CD4-positive, alpha-beta T cell treated with Interleukin-1 beta for 1 hour (primary cell): ENCODE measurements at regions not wholly inside any gene's neighbourhood (a gene's known extent, or its start where the extent isn't known, plus 50 kb on each side); places are given as distances from the start of the nearest gene placed in this dataset.

Experiments used
- DNase-seq, 2 donors: peaks; one replicate each; pipeline ENCODE4 v3.0.0-alpha.2; 2020 to 2022

GRCh38 chr13:107139006-107139405, 571.1 kb upstream of the ARGLU1 start:
- no peak for DNase-seq

GRCh38 chr13:107138486-107138885, 570.5 kb upstream of the ARGLU1 start:
- DNase-seq, result no peak

- no peak for DNase-seq
Observed at GRCh38 chr13:107133950-107134349, 566.0 kb upstream of the ARGLU1 start.

- no peak for DNase-seq
Observed at GRCh38 chr13:107130566-107130965, 562.6 kb upstream of the ARGLU1 start.

DNA sequence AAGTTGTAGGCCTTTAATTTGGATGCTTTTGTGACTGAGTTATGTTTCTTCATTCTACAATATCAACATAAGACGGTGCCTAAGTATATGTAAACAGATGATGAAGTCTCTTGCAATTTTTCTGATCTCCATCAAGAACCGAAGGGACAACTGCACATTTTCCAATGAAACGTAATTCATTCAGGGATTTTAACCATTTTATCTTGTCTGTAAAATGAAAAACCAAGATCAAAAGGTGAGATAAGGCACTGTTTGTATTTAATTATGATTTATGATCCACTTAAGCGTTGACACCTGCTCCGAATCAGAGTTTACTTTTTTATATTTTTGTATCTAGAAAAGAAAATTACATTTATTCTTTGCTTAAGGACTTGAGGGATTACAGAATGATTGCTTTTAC, 556.8 kb upstream of the ARGLU1 start:
- DNase-seq, result no peak

GRCh38 chr13:107124129-107124718, 556.3 kb upstream of the ARGLU1 start:
- DNase-seq, result no peak

GRCh38 chr13:107121793-107122192, 553.9 kb upstream of the ARGLU1 start:
- no peak for DNase-seq

DNA sequence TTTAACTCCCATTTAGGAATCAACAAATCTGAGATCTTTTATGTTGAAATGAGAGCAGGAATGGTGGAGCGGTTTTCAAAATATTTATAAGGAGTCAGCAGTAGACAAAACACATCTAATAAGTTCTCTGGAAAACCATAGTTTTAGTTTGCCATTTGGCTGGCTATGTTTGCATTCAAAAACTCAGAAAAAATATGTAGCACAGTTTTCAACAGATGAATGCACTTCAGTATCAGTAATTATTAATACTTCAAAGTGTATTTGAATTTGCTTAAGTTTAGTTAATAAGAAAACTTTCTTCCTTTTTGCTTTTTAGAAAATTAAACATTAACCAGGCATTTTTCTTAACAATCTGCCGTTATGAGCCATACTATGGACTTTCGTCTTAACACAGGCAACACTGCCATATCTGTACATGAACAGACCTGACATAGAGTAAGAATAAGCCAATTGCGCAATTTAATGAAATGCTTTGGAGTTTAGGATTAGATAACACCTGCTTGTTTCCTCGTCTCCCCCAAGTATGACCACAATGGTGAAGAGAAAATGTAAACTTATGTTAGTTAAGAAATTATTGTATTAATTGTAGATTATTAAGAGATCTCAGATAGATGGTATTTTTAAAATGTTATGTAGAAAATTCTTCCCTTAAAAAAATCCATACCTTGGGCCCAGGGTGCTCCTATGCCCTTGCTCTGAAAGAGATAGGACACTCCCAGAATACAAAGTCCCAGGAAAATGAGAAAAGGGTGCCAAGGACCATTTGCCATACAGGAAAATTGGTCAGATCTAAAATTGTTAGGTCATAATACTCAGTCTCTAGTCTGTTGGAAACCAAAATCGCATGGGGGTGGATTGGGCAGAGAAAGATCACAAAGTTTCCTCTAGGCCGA, 552.3 kb upstream of the ARGLU1 start:
- DNase-seq, result no peak

DNA sequence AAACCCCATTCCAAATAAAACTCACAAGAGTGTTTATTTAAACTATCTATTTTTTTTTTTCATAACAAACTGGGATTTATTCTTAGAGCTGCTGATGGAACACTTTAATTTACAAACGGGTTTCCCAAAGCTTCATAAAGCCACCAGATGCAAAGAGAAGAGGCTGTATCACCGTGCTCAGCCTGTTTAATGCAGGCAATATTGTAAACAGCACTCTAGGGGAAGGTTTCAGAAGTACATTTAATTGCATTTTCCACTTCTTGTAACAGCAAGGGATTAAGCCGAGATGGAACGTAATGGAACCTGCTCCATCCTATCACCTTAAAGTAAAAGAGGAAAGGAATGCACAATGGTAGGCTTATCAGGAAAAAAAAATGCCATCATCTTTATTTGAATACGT, 550.6 kb upstream of the ARGLU1 start:
- DNase-seq, result no peak

DNA sequence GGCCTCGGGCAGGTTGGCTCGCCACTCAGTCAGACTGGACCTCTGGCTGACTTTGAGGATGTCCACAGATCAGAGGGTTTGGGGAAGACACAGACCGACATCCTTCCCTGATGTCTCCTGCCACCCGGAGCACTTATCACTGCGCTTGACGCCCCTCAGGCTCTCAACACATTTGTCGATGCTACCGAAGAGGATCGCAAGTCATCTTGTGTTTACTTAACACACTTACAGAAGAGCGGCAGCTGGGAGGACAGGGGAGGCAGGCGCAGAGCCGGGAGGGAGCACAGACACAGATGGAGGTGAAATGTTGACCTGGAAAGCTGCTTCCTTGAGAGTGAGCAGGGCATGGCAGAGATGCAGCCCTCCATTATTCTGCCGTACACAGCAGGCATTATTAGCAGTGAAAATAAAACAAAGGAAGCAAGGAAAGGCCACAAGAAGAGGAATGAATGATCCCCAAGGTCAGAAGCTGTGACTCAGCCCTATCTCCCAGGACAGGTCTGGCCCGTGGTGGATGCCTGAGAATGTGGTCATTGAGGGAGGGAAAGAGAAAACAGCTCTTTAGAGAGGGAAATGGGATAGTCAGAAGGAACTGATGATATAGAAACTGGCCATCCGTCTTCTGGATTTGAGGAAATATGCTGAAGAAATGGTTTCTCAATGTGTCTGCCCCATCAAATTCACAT, 549.5 kb upstream of the ARGLU1 start:
- no peak for DNase-seq

DNA sequence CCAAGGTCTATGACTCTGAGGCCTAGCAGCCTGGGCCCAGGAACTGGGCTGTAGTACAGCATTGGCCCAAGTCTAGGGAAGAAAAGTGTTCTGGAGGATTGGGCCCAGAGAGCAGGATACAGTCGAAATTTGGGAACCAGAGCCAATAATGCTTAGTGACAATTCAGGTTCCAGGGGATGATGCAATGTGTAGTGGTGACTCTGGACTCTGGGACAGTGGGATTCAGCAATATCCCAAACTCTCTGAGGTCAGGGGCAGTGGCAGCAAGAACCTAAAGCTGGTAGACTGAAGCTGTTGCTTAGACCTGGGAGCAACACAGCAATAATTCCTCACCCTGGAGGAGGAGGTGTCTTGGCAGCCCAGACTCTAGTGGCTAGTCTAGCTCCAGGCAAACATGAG, 545.5 kb upstream of the ARGLU1 start:
- DNase-seq, result no peak

DNA sequence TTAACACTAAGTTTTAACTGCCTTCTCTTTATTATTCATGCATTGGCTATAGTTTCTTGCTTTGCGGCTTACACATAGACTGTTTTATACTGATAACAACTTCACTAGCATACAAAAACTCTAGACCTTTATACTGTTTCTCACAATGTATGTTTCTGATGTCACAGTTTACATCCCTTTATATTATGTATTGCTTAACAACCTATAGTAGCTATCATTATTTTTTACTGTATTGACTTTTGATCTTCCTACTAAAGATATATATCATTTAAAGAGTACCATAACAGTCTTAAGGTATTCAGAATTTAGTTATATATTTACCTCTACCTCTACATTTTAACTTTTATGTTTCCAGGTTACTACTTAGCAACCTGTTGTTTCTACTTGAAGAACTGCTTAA, 543.3 kb upstream of the ARGLU1 start:
- no peak for DNase-seq

DNA sequence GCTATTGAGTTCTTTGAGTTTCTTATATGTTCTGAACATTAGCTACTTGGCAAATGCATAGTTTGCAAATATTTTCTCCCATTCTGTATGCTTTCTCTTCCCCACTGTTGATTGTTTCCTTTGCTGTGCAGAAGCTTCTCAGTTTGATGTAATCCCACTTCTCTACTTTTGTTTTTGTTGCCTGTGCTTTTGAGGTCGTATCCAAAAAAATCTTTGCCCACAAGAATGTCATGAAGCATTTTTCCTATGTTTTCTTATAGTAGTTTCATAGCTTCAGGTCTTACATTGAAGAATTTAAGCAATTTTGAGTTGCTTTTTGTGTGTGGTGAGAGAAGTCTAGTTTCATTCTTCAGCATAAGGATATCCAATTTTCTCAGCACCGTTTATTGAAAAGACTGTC, 536.7 kb upstream of the ARGLU1 start:
- DNase-seq, result no peak

DNA sequence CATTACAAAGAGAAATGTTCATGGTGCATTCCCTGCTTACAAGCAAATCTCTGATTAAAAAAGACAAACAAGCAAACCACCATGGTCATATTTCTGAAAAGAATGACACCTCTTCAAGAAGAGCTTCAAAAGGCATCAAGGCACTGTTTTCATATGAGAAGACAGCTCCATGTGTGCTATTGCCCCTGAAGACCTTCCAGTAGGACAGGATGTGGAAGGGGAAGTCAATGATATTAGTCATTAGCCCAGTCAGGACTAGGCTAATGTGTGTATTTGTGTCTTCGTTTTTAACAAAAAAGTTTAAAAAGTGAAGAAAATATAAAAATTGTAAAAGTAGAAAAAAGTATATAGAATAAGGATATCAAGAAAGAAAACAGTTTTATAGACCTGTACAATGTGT, 534.7 kb upstream of the ARGLU1 start:
- DNase-seq, result no peak

- no peak for DNase-seq
Observed at GRCh38 chr13:107099661-107100060, 531.7 kb upstream of the ARGLU1 start.

DNA sequence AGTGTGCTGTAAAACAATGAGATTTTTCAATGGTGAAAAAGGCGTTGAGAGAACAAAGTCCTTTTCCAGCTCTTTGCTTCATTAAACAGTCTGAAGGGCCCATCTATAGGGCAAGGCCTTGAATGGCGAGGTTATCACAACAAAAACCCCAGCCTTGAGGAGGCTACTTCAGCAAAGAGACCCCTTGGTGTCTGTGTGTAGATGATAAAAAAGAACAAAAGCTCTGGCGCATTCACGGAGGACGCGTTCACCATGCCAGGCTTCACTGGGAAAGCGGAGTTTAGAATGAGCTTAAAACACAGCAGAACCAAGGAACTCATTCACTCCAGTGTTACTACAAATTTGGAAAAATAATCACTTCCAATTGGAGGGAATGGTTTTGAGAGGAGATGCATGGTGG, 530.0 kb upstream of the ARGLU1 start:
- no peak for DNase-seq

GRCh38 chr13:107095876-107096275, 527.9 kb upstream of the ARGLU1 start:
- DNase-seq, result no peak

- DNase-seq, result no peak
Observed at GRCh38 chr13:107091861-107092260, 523.9 kb upstream of the ARGLU1 start.

- DNase-seq, result no peak
Observed at GRCh38 chr13:107091428-107091827, 523.5 kb upstream of the ARGLU1 start.

DNA sequence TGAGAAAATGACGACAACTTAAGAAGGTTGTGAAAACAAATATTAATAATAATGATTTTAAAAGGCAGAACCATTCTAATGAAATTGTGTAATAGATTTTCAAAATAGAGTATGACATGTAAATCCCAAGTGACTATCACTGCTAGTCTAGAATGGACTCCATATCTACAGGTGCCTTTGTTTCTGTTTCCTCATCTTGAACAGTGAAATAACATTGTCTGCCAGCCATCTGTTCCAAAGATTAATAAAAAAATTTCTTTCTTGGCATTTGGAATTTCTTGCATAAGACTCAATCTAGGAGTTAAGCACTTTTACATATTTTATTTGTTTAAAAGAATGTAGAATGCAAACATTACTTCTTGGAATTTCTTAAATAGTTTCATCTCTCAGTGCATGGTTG, 520.1 kb upstream of the ARGLU1 start:
- no peak for DNase-seq

- no peak for DNase-seq
Observed at GRCh38 chr13:107079423-107080049, 511.6 kb upstream of the ARGLU1 start.

DNA sequence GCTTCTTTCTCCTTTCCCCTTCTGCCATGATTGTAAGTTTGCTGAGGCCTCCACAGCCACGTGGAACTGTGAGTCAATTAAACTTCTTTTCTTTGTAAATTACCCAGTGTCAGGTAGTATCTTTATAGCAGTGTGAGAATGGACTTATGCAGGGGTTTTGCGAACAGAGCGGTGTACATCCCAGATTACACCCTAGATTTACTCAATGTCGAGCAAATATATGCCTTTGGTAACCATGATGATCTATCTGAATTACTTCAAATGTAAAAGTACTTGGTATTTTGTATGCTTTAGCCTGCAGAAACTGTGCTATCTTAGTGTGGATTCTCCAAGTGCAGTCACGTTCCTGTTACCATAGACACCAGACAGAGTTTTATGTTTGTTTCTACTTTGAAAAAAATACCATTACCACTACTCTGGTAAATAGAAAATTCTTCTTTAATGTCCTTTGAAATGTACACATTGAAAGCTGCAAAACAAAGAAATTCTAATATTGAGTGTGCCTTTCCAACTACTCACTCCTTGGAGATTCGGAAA, 510.4 kb upstream of the ARGLU1 start:
- no peak for DNase-seq

DNA sequence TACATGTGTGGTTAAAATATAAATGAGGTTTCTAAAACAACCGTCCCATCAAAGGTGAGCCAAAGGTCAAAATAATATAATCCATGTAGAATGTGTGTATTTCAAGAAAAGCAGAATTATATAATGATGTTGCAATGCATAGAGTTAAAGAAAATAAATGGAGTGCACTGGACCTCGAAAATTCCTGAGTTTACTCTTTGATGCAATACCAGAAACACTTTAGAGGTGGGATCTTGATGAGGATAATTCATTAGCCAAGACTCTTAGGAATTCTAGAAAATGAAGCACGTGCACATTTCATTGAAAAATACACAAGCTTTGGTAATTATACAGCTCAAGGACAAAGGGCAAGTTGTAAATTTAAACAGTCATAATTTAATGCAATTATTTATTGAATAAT, 508.9 kb upstream of the ARGLU1 start:
- DNase-seq, result no peak
